HG03460 (cell line): ENCODE measurements at regions not wholly inside any gene's neighbourhood (a gene's known extent, or its start where the extent isn't known, plus 50 kb on each side); places are given as distances from the start of the nearest gene placed in this dataset.

Experiments
- ATAC-seq: cut with Tn5 transposase; IDR thresholded peaks from one replicate; pipeline ENCODE4 v1.9.1; 2021; ENCODE audit not compliant: unreplicated experiment

GRCh38 chr10:3551761-3552160 lies 233.2 kb downstream of the KLF6 start:
- ATAC-seq = no peak

GRCh38 chr10:3549118-3549517 lies 235.9 kb downstream of the KLF6 start:
- ATAC-seq = no peak

- ATAC-seq = no peak
Observed at GRCh38 chr10:3548702-3549101, 236.3 kb downstream of the KLF6 start.

GRCh38 chr10:3548076-3548475 lies 236.9 kb downstream of the KLF6 start:
- no peak for ATAC-seq

- ATAC-seq = no peak
Observed at GRCh38 chr10:3544561-3544960, 240.4 kb downstream of the KLF6 start.

- ATAC-seq = no peak
Observed at GRCh38 chr10:3542185-3542611, 242.8 kb downstream of the KLF6 start.

GRCh38 chr10:3539696-3540383 lies 245.2 kb downstream of the KLF6 start:
- no peak for ATAC-seq

GRCh38 chr10:3538656-3539531 lies 246.1 kb downstream of the KLF6 start:
- ATAC-seq = no peak

- ATAC-seq = no peak
Observed at GRCh38 chr10:3538291-3538655, 246.7 kb downstream of the KLF6 start.

- ATAC-seq = no peak
Observed at GRCh38 chr10:3537518-3537917, 247.5 kb downstream of the KLF6 start.

- no peak for ATAC-seq
Observed at GRCh38 chr10:3535001-3535400, 250.0 kb downstream of the KLF6 start.

GRCh38 chr10:3534433-3534832 lies 250.6 kb downstream of the KLF6 start:
- ATAC-seq = no peak

GRCh38 chr10:3533296-3533695 lies 251.7 kb downstream of the KLF6 start:
- ATAC-seq = no peak

- ATAC-seq = no peak
Observed at GRCh38 chr10:3532644-3533043, 252.4 kb downstream of the KLF6 start.

- no peak for ATAC-seq
Observed at GRCh38 chr10:3531670-3532069, 253.3 kb downstream of the KLF6 start.

GRCh38 chr10:3530783-3531645 lies 254.0 kb downstream of the KLF6 start:
- no peak for ATAC-seq

GRCh38 chr10:3530346-3530745 lies 254.7 kb downstream of the KLF6 start:
- ATAC-seq = no peak

- no peak for ATAC-seq
Observed at GRCh38 chr10:3529691-3530090, 255.3 kb downstream of the KLF6 start.

GRCh38 chr10:3528823-3529403 lies 256.1 kb downstream of the KLF6 start:
- ATAC-seq = no peak

- no peak for ATAC-seq
Observed at GRCh38 chr10:3528271-3528670, 256.7 kb downstream of the KLF6 start.

- no peak for ATAC-seq
Observed at GRCh38 chr10:3527869-3528268, 257.1 kb downstream of the KLF6 start.
